Stomach (tissue), 8 donors: ENCODE measurements at regions not wholly inside any gene's neighbourhood (a gene's known extent, or its start where the extent isn't known, plus 50 kb on each side); places are given as distances from the start of the nearest gene placed in this dataset.

Source experiments
- DNase-seq, 2 donors: peaks; one replicate each; pipeline versions ENCODE4 v3.0.0 to v3.0.0-alpha.2; 2013 to 2019
- H3K27ac ChIP-seq, 5 donors: fragments of 200-600 bp in 4 of 5; sonication (generic) in 4 of 5; one replicate each; pipeline ENCODE4 v1.5.1; 2013 to 2019; ENCODE audit warnings: mild to moderate bottlenecking in 1 of 5, moderate library complexity in 1 of 5
- H3K27me3 ChIP-seq, 3 donors: fragments of 200-600 bp; sonication (generic); one replicate each; pipeline ENCODE4 v1.5.1; 2017 to 2019; ENCODE audit warnings: mixed run types in 1 of 3
- H3K36me3 ChIP-seq, 4 donors: fragments of 200-600 bp; sonication (generic); 1 replicate in 3 of 4; 2 replicates in 1 of 4; pipeline ENCODE4 v1.5.1; 2016 to 2019
- H3K4me1 ChIP-seq, 4 donors: fragments of 200-600 bp; sonication (generic); one replicate each; pipeline ENCODE4 v1.5.1; 2016 to 2019
- H3K4me3 ChIP-seq, 4 donors: fragments of 200-600 bp; sonication (generic) in 3 of 4; one replicate each; pipeline ENCODE4 v1.5.1; 2016 to 2019; ENCODE audit warnings: mild to moderate bottlenecking in 1 of 4
- H3K9me3 ChIP-seq, 4 donors: fragments of 200-600 bp; sonication (generic); one replicate each; pipeline ENCODE4 v1.5.1; 2016 to 2019
- EP300 ChIP-seq: sonication (generic); formaldehyde crosslinking; IDR thresholded peaks from one replicate; pipeline ENCODE4 v1.6.1; 2017; ENCODE audit warnings: antibody characterized with exemption
- POLR2A ChIP-seq, 4 donors: fragments of 450-650 bp; IDR thresholded peaks; one replicate each; pipeline ENCODE4 v1.6.1; 2016; ENCODE audit warnings: antibody characterized with exemption in 4 of 4, control low read depth in 2 of 4, mild to moderate bottlenecking in 1 of 4, moderate library complexity in 1 of 4
- POLR2AphosphoS5 ChIP-seq, 3 donors: sonication (generic); formaldehyde crosslinking; IDR thresholded peaks; one replicate each; pipeline ENCODE4 v1.6.1; 2016; ENCODE audit warnings: antibody characterized with exemption in 3 of 3
- WGBS, 5 donors: extraction: QIAGEN DNeasy Blood & Tissue Kit in 3 of 5; methylation state at CpG; one replicate each; pipeline versions ENCODE4 v1.1.5 to v1.1.7; 2013 to 2018; 5-methylcytosine and 5-hydroxymethylcytosine counted together
- intact Hi-C: fragments of 100-400 bp; cut with DNase I; formaldehyde crosslinking; loops from one replicate; pipeline ENCODE4 v1.15.1; 2023; ENCODE audit warnings: low total_unique reads
- TF ChIP-seq, protein P1 (sequence below), 7 experiments: fragments of 450-650 bp in 4 of 7; fragments of 200-600 bp in 3 of 7; sonication (generic) in 3 of 7; IDR thresholded peaks; one replicate each; pipeline ENCODE4 v1.5.1; 2016 to 2019; ENCODE audit warnings: antibody characterized with exemption in 7 of 7, control low read depth in 2 of 7, mild to moderate bottlenecking in 1 of 7
- donor health status: healthy with polysubstance abuse.
- donor health status: Bipolar disorder and iron deficiency.
- donor health status: healthy.

DNA sequence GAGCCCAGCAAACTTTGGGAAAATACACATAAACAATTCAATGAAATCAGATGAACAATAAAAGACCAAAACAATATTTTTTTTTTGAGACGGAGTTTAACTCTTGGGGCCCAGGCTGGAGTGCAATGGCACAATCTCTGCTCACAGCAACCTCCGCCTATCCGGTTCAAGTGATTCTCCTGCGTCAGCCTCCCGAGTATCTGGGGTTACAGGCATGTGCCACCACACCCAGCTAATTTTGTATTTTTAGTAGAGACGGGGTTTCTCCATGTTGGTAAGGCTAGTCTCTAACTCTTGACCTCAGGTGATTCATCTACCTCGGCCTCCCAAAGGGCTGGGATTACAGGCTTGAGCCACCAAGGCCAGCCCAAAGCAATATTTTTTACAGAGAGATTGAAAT, 1588.5 kb downstream of the BRINP3 start:
- TF ChIP-seq POLR2A (IDR thresholded peaks at IDR 0.05) (no peak), EP300 (no peak), POLR2AphosphoS5 (IDR thresholded peaks at IDR 0.05) (no peak)
- TF ChIP-seq, protein P1, sequence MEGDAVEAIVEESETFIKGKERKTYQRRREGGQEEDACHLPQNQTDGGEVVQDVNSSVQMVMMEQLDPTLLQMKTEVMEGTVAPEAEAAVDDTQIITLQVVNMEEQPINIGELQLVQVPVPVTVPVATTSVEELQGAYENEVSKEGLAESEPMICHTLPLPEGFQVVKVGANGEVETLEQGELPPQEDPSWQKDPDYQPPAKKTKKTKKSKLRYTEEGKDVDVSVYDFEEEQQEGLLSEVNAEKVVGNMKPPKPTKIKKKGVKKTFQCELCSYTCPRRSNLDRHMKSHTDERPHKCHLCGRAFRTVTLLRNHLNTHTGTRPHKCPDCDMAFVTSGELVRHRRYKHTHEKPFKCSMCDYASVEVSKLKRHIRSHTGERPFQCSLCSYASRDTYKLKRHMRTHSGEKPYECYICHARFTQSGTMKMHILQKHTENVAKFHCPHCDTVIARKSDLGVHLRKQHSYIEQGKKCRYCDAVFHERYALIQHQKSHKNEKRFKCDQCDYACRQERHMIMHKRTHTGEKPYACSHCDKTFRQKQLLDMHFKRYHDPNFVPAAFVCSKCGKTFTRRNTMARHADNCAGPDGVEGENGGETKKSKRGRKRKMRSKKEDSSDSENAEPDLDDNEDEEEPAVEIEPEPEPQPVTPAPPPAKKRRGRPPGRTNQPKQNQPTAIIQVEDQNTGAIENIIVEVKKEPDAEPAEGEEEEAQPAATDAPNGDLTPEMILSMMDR (IDR thresholded peaks at IDR 0.05): no peak
- intact Hi-C loops: no loop called here
- WGBS, 5 donors: 79 to 89% (median 87%) methylated on average over 7 of the region's 7 CpGs
- H3K27me3 ChIP-seq: no peaks in the 10 kb centered on the region
- no peaks in the 10 kb centered on the region for H3K36me3 ChIP-seq
- H3K9me3 ChIP-seq: peaks cover 0 to 5% (median 0%) of the 10 kb centered on the region in 4 donors
- DNase-seq: no peak
- no peak overlapping the region for H3K4me3 ChIP-seq
- no peak overlapping the region for H3K27ac ChIP-seq
- H3K4me1 ChIP-seq: no peaks in the 10 kb centered on the region

DNA sequence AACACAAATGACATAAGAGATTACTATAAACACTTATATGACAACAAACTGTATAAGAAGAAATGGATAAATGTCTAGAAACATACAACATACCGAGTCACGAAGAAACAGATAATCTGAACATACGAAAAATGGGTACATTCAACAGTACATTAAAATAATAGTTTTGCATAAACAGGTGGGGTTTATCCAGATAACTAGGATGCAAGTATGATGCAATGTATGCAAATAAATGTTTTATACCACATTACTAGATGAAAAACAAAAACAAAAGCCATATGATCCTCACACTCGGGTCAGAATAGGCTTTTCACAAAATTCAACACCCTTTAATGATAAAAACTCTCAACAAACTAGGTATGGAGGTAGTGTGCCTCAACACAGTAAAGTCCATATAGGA, 1585.7 kb downstream of the BRINP3 start:
- no peaks in the 10 kb centered on the region for H3K36me3 ChIP-seq
- no peaks in the 10 kb centered on the region for H3K4me1 ChIP-seq
- TF ChIP-seq, protein P1 (IDR thresholded peaks at IDR 0.05): no peak
- TF ChIP-seq POLR2AphosphoS5 (IDR thresholded peaks at IDR 0.05) (no peak), EP300 (no peak), POLR2A (IDR thresholded peaks at IDR 0.05) (no peak)
- 86 to 93% (median 89%) methylated on average over 4 of the region's 4 CpGs for WGBS, 5 donors
- no peak for DNase-seq
- no peak overlapping the region for H3K4me3 ChIP-seq
- no peak overlapping the region for H3K27ac ChIP-seq
- no peaks in the 10 kb centered on the region for H3K27me3 ChIP-seq
- intact Hi-C loops: no loop called here
- peaks cover 0 to 12% (median 0%) of the 10 kb centered on the region in 4 donors for H3K9me3 ChIP-seq

DNA sequence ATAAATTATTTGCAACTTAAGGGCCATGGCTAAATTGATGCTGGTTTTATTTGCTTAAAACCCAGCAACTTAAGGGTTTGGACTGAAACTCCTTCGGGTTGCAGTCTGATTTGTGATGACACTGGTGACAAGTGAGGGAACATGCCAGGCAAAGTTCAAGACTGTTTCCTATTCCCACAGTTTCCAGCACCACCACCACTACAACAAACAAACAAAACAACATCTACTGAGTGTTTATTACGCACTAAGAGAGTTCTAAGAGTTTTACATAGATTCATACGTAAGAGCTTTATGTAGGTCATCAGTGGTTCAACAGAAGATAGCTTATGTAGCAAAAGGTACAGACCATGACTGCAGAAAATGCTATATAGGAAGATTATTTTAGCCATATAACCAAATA, 1582.1 kb downstream of the BRINP3 start:
- H3K4me3 ChIP-seq: no peak overlapping the region
- intact Hi-C loops: no loop called here
- TF ChIP-seq POLR2AphosphoS5 (IDR thresholded peaks at IDR 0.05): no peak
- TF ChIP-seq, protein P1 (IDR thresholded peaks at IDR 0.05): no peak
- TF ChIP-seq POLR2A (IDR thresholded peaks at IDR 0.05): no peak
- no peak for TF ChIP-seq EP300
- H3K4me1 ChIP-seq: no peaks in the 10 kb centered on the region
- DNase-seq: no peak
- WGBS, 5 donors: 64 to 79% (median 76%) methylated on average over 3 of the region's 3 CpGs
- no peaks in the 10 kb centered on the region for H3K27me3 ChIP-seq
- H3K36me3 ChIP-seq: no peaks in the 10 kb centered on the region
- peaks cover 0 to 10% (median 0%) of the 10 kb centered on the region in 4 donors for H3K9me3 ChIP-seq
- no peak overlapping the region for H3K27ac ChIP-seq

DNA sequence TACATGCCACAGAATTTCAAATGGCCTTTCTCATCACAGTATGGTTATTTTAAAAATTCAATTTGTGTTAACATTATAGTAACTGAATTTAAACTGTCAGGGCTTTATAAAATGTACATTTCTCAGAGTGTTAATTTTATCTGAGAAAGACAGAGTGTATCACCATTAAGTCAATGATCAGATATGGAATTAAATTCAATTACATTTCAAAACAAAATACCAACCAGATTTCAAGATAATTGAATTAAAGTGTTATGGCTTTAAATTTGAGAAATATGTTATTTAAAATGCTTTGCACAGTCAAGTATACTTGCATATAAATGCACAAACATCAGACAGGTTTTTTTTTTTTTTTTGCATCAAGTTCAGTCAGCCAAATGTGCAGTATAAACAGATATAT, 1574.4 kb downstream of the BRINP3 start:
- Histone ChIP-seq H3K27me3 (no peaks in the 10 kb centered on the region), H3K9me3 (no peaks in the 10 kb centered on the region), H3K4me3 (no peak overlapping the region), H3K4me1 (no peaks in the 10 kb centered on the region), H3K27ac (no peak overlapping the region), H3K36me3 (no peaks in the 10 kb centered on the region)
- TF ChIP-seq, protein P1 (IDR thresholded peaks at IDR 0.05): no peak
- intact Hi-C loops: no loop called here
- DNase-seq: no peak

DNA sequence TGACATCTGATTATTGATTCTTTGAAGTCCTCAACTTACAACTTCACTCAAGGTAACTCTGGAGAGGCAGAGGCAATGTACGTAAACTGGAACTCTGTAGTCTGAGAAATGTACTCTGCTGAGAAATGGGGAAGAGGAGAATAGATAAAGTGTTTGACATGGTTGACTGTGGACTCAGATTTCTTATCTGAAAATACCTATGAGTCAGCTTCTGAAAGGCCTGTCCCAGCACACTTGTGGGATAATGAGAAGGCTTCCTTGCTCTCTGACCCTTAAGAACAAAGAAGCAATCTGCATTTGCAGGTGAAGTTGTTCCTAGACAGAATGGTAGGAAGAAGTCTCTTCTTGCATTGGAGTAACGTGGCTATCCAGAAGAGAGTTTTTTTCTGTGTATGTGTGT, 1573.5 kb downstream of the BRINP3 start:
- intact Hi-C loops: no loop called here
- TF ChIP-seq POLR2A (IDR thresholded peaks at IDR 0.05) (no peak), POLR2AphosphoS5 (IDR thresholded peaks at IDR 0.05) (no peak), EP300 (no peak)
- TF ChIP-seq, protein P1 (IDR thresholded peaks at IDR 0.05): no peak
- H3K4me3 ChIP-seq: no peak overlapping the region
- 28 to 51% (median 44%) methylated on average over 2 of the region's 2 CpGs for WGBS, 5 donors
- H3K9me3 ChIP-seq: no peaks in the 10 kb centered on the region
- no peaks in the 10 kb centered on the region for H3K27me3 ChIP-seq
- H3K4me1 ChIP-seq: no peaks in the 10 kb centered on the region
- no peaks in the 10 kb centered on the region for H3K36me3 ChIP-seq
- DNase-seq: no peak
- no peak overlapping the region for H3K27ac ChIP-seq
